ENCODE measurements at regions not wholly inside any gene's neighbourhood (a gene's known extent, or its start where the extent isn't known, plus 50 kb on each side); places are given as distances from the start of the nearest gene placed in this dataset.

- no peak overlapping the region for H3K27ac ChIP-seq
- no peak for TF ChIP-seq CTCF (IDR thresholded peaks at IDR 0.05)
- ATAC-seq (ENCODE audit: insufficient number of reproducible peaks, low FRiP score, low read depth) (no peak), DNase-seq (ENCODE audit: low spot score) (no peak)
- no peaks in the 10 kb centered on the region for H3K27me3 ChIP-seq (replicated peaks; ENCODE audit: insufficient read depth)
- H3K36me3 ChIP-seq, result no peaks in the 10 kb centered on the region
- H3K4me3 ChIP-seq, result no peak overlapping the region
- H3K9me3 ChIP-seq, result no peaks in the 10 kb centered on the region
- no peaks in the 10 kb centered on the region for H3K4me1 ChIP-seq (ENCODE audit: control insufficient read depth in 1 of 2, low read depth in 2 of 2)
These were observed 561.8 kb upstream of the PRMT6 start for GRCh38 chr1:106494646-106495045.

- ATAC-seq (ENCODE audit: insufficient number of reproducible peaks, low FRiP score, low read depth) (no peak), DNase-seq (ENCODE audit: low spot score) (no peak)
- H3K4me3 ChIP-seq, result no peak overlapping the region
- no peaks in the 10 kb centered on the region for H3K27me3 ChIP-seq (replicated peaks; ENCODE audit: insufficient read depth)
- no peak overlapping the region for H3K27ac ChIP-seq
- H3K36me3 ChIP-seq, result no peaks in the 10 kb centered on the region
- no peaks in the 10 kb centered on the region for H3K4me1 ChIP-seq (ENCODE audit: control insufficient read depth in 1 of 2, low read depth in 2 of 2)
- no peaks in the 10 kb centered on the region for H3K9me3 ChIP-seq
- no peak for TF ChIP-seq CTCF (IDR thresholded peaks at IDR 0.05)
These were observed 558.2 kb upstream of the PRMT6 start for GRCh38 chr1:106498238-106498637.

- Histone ChIP-seq H3K27ac (no peak overlapping the region), H3K27me3 (replicated peaks; ENCODE audit: insufficient read depth) (no peaks in the 10 kb centered on the region), H3K9me3 (no peaks in the 10 kb centered on the region), H3K4me3 (no peak overlapping the region), H3K4me1 (ENCODE audit: control insufficient read depth in 1 of 2, low read depth in 2 of 2) (no peaks in the 10 kb centered on the region), H3K36me3 (no peaks in the 10 kb centered on the region)
- no peak for DNase-seq (ENCODE audit: low spot score)
- TF ChIP-seq CTCF (IDR thresholded peaks at IDR 0.05), result no peak
- no peak for ATAC-seq (ENCODE audit: insufficient number of reproducible peaks, low FRiP score, low read depth)
These were observed 553.8 kb upstream of the PRMT6 start for GRCh38 chr1:106502659-106503058.

GRCh38 chr1:106515375-106515774, 541.1 kb upstream of the PRMT6 start:
- Histone ChIP-seq H3K4me1 (ENCODE audit: control insufficient read depth in 1 of 2, low read depth in 2 of 2) (no peaks in the 10 kb centered on the region), H3K27ac (no peak overlapping the region), H3K36me3 (no peaks in the 10 kb centered on the region), H3K9me3 (no peaks in the 10 kb centered on the region), H3K27me3 (replicated peaks; ENCODE audit: insufficient read depth) (no peaks in the 10 kb centered on the region), H3K4me3 (no peak overlapping the region)
- no peak for TF ChIP-seq CTCF (IDR thresholded peaks at IDR 0.05)
- ATAC-seq (ENCODE audit: insufficient number of reproducible peaks, low FRiP score, low read depth) (no peak), DNase-seq (ENCODE audit: low spot score) (no peak)

GRCh38 chr1:106517224-106517623, 539.2 kb upstream of the PRMT6 start:
- Histone ChIP-seq H3K9me3 (no peaks in the 10 kb centered on the region), H3K4me1 (ENCODE audit: control insufficient read depth in 1 of 2, low read depth in 2 of 2) (no peaks in the 10 kb centered on the region), H3K27me3 (replicated peaks; ENCODE audit: insufficient read depth) (no peaks in the 10 kb centered on the region), H3K27ac (no peak overlapping the region), H3K4me3 (no peak overlapping the region), H3K36me3 (no peaks in the 10 kb centered on the region)
- DNase-seq (ENCODE audit: low spot score) (no peak), ATAC-seq (ENCODE audit: insufficient number of reproducible peaks, low FRiP score, low read depth) (no peak)
- TF ChIP-seq CTCF (IDR thresholded peaks at IDR 0.05), result no peak

Measured in thoracic aorta (tissue), 2 donors.